ENCODE measurements at regions not wholly inside any gene's neighbourhood (a gene's known extent, or its start where the extent isn't known, plus 50 kb on each side); places are given as distances from the start of the nearest gene placed in this dataset.

GRCh38 chr9:129396365-129396708 lies 218.3 kb upstream of the IER5L start:
- no peak for DNase-seq

GRCh38 chr9:129395633-129396364 lies 217.7 kb upstream of the IER5L start:
- no peak for DNase-seq

- no peak for DNase-seq
Observed at GRCh38 chr9:129394886-129395279, 216.8 kb upstream of the IER5L start.

- DNase-seq = no peak
Observed at GRCh38 chr9:129394061-129394885, 216.2 kb upstream of the IER5L start.

- no peak for DNase-seq
Observed at GRCh38 chr9:129393064-129393463, 215.0 kb upstream of the IER5L start.

- no peak for DNase-seq
Observed at GRCh38 chr9:129392093-129392541, 214.1 kb upstream of the IER5L start.

GRCh38 chr9:129391221-129391661 lies 213.2 kb upstream of the IER5L start:
- peak; percentile 5 for DNase-seq

- DNase-seq = no peak
Observed at GRCh38 chr9:129390541-129390940, 212.5 kb upstream of the IER5L start.

GRCh38 chr9:129387822-129388221 lies 209.8 kb upstream of the IER5L start:
- DNase-seq = no peak

GRCh38 chr9:129386812-129387177 lies 208.7 kb upstream of the IER5L start:
- DNase-seq = peak; percentile 7

- peak; percentile 11 for DNase-seq
Observed at GRCh38 chr9:129385211-129385934, 207.3 kb upstream of the IER5L start.

- peak; percentile 9 for DNase-seq
Observed at GRCh38 chr9:129384491-129385210, 206.6 kb upstream of the IER5L start.

GRCh38 chr9:129383561-129384490 lies 205.8 kb upstream of the IER5L start:
- peak; percentile 73 for DNase-seq

- DNase-seq = no peak
Observed at GRCh38 chr9:129383019-129383560, 205.0 kb upstream of the IER5L start.

- no peak for DNase-seq
Observed at GRCh38 chr9:129382281-129383018, 204.4 kb upstream of the IER5L start.

- no peak for DNase-seq
Observed at GRCh38 chr9:129381481-129381957, 203.5 kb upstream of the IER5L start.

- DNase-seq = no peak
Observed at GRCh38 chr9:129380961-129381401, 202.9 kb upstream of the IER5L start.

- DNase-seq = no peak
Observed at GRCh38 chr9:129379886-129380285, 201.8 kb upstream of the IER5L start.

GRCh38 chr9:129379181-129379836 lies 201.2 kb upstream of the IER5L start:
- DNase-seq = no peak

Measured in activated CD8-positive, alpha-beta memory T cell treated with anti-CD3 and anti-CD28 coated beads, Interleukin-2, amount 50 U/mL, for 4 hours (primary cell).